GM21717 (cell line): ENCODE measurements at regions not wholly inside any gene's neighbourhood (a gene's known extent, or its start where the extent isn't known, plus 50 kb on each side); places are given as distances from the start of the nearest gene placed in this dataset.
"Not testable (repeated sequence)": the region's sequence is repeated elsewhere in the genome, so short reads cannot be mapped to it uniquely, and the experiment has no call there.

Source experiments
- ATAC-seq: cut with Tn5 transposase; IDR thresholded peaks from one replicate; pipeline ENCODE4 v1.9.1; 2021; ENCODE audit warnings: mild to moderate bottlenecking, moderate library complexity; ENCODE audit not compliant: unreplicated experiment

DNA sequence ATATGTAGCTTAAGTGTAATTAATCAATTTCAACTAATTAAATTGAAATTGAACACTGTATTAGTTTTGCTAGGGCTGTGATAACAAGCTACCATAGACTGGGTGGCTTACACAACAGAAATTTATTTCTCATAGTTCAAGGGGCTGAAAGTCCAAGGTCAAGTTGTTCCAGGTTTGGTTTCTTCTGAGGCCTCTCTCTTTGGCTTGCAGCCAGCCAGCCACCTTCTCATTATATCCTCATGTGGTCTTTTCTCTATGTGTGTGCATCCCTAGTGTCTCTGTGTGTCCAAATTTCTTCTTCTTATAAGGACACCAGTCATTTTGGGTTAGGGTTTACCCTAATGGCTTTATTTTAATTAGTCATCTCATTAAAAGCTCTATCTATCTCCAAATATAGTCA is 611.7 kb downstream of the UTRN start:
- ATAC-seq, result no peak

DNA sequence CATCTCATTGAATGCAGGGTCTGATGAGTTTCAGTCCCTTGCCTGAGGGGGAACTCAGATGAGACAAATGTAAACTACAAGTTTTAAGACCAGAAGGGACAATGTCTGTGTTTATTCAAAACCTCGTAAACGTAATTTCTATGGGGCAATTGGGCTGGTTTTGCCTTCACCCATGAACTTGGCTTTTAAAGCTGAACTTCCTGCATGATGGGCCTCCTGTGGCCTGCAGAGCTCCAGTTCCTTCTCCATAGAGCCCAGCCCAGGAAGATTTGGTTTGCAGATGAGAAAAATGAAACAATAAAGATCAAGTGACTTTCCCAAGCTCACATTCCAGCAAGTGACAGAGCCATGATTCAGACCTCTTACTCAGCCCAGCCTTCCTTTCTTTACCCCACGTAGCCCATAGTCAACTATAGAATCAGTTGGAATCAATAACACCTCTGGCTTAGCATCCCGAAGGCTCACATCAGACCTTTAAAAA is 612.3 kb downstream of the UTRN start:
- ATAC-seq, result no peak

DNA sequence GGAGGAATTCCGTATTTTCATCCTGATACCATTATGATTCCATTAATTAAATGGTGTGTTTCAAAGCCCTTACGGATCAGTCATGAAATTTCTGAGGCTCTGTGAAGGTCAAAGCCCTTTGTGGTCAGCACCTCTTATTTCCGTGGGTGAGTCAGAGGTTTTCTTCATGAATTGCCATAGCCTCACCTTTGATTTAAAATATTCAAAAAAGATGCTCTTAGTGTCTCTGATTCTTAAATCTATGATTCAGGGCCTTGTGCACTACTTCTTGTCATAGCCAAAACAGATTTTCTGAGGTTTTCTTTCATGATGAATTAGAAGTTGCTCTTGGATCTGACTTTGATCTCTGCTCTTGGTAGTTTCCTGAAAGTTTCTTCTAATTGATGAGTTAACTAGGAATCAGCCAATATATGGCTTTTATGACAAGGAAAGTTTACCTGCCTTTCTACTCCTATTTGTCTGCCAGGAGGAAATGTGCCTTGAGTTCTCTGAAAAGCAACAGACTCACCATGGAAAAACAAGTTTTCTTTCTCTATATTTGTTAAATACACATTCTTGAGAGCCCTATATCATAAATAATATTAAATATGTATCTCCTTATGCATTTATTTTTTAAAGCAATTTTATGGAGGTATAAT is 613.0 kb downstream of the UTRN start:
- no peak for ATAC-seq

DNA sequence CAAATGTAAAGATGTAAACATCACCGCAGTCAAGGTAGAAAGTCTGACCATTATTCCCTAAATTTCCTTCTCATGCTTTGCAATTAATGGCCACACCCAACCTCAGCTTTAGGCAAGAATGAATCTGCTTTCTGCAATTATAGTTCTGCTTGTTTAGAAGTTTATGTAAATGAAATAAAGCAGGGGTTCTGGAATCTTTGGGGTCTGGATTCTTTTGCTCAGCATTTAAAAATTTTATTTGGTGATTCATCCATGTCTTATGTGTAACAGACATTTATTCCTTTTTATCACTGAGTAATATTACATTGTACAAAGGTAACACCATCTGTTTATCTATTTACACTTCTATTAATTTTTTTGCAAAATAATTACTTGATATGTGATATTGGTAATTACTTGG is 613.6 kb downstream of the UTRN start:
- no peak for ATAC-seq

DNA sequence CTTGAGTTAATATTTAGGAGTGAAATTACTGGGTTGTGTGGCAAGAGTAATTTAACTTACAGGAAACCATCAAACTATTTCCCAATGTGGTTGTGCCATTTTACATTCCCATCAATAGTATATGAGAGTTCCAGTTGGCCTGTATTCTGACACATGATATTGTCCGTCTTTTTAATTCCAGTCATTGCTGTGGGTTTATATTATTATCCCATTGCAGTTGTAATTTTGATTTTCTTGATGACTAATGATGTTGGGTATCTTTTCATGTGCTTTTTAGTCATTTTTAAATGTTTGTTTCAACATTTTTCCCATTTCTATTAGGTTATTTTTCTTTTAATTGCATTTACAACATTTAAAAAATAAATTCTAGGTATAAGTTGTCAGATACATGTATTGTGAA is 614.0 kb downstream of the UTRN start:
- ATAC-seq, result no peak

DNA sequence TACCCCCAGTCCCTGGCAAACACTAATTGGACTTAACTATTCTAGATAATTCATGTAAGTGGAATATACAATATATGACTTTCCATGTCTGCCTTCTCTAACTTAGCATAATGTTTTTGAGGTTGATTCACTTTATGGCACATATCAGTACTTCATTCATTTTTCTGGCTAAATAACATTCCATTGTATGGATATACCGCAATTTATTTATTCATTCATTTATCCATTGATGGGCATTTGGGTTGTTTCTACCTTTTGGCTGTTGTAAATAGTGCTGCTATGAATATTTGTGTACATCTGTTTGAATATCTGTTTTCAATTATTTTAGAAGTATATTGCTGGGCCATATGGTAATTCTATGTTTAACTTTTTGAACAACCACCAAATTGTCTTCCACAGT is 616.3 kb downstream of the UTRN start:
- ATAC-seq, result no peak

DNA sequence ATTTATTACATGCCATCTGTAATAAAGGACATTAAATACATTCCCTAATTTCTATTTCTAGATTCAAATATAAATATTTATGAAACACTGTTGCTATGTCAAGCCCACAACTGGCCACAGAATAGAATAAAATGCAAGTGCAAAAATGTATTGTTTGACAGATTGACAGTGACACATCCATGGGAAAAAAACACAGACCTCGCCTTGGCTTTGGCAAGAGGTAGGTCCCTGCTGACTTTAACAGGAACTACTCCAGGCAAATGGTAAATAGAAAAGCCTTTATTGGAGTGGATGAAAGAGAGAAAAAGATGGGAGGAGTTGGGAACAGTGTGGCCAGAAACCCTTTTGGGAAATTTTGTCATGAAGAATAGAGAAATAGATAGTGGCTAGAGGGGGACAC is 622.9 kb downstream of the UTRN start:
- no peak for ATAC-seq

DNA sequence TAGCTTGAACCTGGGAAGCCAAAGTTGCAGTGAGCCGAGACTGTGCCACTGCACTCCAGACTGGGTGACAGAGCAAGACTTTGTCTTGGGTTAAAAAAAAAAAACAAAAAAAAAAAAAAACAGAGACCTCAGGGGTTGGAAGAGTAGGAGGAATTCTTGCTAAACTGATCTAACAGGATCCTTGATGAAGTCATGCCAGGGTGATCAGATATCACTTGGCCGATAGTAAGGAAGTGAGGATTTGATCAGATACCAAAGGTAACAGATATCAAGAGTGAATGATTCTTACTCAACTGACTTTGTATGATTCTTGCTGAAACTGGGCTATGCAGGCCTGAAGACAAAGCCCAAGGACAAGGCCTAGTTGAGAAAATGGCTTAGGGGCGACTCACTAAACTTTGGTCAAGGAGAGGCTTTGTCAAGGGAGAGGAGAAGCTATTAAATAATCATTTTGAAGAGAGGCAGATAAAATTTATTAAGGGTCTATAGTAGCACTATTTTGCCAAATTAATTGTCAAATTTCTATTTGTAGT is 624.7 kb downstream of the UTRN start:
- no peak for ATAC-seq

DNA sequence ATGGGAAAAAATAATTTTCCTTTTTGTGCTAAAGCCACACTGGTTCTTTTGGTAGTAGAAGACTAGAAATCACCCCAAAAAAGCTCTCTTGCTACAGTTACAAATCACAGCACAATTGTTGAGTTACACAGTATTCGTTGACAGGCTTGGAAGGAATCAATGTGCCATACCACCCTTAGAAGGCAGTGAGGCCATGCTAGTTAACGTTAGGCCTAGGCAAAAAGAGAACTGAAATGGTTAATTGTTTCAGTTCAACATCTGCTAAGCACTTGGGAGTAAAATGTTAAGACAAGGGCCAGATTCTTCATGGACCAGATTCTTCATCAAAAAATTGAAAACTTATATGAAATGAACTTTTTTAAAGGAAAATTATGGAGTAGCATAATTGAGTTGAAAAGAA is 626.2 kb downstream of the UTRN start:
- no peak for ATAC-seq

DNA sequence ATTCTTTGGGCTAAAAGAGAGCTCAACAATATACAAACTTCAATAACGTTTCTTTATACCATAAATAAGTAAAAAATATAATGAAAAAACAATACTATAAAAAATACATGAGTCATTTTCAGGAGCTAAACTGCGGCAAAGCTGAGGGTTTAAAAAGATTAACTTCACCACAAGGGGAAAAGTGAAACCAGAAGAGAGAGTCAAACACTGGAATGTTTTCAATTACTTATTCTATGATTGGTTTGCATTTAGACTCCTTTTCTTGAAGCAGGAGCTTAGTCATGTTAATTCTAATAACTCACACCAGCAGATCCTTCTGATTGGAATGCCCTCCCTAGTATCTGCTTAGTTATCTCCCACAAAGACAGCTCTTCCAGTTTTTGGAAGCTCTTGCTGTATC is 627.3 kb downstream of the UTRN start:
- ATAC-seq, result no peak

DNA sequence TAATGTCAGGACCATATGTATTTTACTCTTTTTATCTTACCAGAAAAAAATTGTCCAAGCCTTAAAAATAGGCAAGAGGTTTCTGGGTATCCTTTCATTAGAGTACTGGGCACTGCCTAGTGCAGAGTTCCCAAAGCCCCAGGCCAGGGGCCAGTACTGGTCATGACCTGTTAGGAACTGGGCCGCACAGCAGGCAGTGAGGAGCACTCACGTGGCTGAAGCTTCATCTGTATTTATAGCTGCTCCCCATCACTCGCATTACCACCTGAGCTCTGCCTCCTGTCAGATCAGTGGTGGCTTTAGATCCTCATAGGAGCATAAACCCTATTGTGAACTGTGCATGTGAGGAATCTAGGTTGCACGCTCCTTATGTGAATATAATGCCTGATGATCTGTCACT is 632.9 kb downstream of the UTRN start:
- no peak for ATAC-seq

DNA sequence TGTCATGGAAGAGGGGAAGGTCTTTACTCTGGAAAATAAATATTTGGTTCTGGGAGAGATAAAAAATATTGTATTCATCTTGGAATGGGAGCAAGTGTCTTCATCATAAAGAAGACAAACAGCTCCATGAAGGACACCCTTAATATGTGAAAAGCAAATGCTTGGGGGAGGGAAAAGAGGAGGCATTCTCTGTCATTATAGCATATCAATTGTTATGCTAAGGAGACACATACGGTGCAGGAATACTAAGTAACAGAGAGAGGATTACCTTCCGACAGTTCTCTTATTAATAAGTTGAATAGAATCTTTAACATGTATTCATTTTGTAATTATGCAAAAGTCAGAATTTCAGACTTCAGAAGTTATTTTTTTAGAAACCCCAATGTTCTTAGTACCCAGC is 634.4 kb downstream of the UTRN start:
- ATAC-seq, result no peak

DNA sequence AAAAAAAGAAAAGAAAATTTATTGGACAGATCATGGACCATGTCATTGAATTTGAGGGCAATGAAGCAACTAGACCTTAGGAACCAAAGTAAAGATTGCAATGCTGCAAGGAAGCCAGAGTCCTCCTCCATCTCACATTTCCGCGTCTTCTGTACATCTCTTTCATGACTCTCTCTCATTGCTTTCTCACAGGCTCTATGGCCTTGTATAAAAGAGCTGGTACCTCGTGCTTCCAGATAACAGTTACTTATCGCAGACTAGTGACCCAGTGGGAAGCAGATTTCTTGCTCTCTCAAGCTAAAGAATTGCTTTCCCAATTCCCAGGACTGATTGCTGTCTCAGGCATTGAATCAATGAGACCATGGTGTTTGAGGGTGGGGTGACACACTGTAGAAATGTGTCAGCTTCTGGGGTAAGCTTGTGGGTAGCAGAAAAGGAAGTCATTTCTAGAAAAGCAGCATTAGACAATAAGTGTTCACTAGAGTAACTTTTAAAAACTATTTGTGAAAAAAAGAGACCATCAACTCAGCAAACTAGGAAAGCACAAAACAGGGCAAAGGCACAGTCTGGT is 635.3 kb downstream of the UTRN start:
- ATAC-seq, result no peak

DNA sequence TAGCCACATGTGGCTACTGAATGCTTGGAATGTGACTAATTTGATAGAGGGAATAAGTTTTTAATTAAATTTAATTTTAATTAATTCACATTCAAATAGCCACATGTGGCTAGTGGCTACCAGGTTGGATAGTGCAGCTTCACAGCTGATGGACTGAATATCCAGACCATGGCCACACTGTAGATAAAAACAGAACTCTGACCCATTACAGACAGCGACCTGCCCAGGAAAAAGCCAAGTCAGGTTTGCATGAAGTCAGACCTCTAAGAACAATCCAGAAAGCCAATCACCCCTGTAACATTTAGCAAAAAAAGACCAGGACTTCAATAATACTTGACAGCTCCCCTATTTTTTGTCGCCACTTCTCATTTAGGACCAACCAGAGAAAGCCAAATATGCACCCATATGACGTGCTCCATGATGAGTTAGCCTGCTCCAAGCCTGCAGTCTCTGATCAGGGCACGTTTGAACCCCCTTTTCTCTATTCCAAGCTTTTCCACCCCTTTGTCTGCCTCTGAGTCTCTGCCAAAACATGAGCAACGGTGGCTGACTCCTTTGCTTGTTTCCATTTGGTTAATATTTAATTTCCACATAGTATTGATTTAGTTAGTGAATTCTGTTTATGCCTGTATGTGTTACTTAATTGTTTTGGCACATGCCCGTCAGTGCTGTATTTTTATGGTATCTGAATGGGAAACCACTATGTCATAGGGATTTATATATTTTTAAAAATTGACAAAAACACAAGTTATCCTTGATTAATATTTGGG is 636.3 kb downstream of the UTRN start:
- no peak for ATAC-seq

DNA sequence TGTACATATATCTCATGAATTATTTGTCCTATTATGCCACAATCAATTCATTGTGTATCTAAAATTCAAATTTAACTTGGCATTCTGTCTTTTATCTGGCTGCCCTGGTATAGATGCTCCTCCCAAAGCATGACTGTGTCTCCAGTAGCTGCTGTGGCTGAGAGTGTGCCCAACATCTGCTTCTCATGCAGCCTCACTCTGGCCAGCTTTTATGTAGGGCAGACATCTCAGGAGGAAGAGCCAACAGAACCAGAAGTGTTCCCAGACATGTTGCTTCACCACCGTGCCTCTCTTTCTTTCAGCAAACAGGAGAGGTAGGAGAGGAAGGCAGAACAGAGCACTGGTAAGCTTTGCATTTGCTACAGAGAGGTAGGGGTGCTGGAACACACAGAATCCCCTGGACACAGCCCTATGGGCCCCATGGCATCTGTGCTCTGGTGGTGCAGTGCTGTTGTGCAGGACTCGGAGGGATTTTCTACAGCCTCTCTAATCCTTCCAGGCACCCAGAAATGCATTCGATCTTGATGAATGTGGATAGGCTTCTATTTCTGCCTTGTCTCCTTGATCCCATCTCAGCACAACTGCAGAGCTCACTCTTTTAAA is 637.1 kb downstream of the UTRN start:
- no peak for ATAC-seq

DNA sequence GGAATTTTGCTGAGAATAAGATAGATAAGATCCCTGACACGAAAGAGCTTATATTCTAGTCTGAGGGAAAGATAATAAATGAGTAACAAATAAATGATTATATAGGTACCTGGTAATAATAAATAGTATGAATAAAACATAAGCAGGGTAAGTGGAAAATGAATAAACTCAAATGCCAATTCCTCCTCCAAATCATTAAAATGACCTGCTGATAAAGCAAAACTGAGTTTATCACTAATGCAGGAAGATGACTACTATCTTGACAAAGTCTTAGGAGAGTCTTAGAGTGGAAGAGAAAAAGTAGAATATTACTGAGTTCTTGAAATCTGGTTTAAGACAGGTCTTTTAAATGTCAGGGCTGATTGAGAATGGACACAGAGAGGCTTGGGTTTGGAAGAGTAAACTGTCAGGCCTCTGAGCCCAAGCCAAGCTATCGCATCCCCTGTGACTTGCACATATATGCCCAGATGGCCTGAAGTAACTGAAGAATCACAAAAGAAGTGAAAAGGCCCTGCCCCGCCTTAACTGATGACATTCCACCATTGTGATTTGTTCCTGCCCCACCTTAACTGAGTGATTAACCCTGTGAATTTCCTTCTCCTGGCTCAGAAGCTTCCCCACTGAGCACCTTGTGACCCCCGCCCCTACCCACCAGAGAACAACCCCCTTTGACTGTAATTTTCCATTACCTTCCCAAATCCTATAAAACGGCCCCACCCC is 637.8 kb downstream of the UTRN start:
- not testable (repeated sequence) for ATAC-seq

DNA sequence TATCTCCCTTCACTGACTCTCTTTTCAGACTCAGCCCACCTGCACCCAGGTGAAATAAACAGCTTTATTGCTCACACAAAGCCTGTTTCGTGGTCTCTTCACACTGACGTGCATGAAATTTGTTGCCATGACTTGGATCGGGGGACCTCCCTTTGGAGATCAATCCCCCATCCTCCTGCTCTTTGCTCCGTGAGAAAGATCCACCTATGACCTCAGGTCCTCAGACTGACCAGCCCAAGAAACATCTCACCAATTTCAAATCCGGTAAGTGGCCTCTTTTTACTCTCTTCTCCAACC is 638.3 kb downstream of the UTRN start:
- ATAC-seq, result not testable (repeated sequence)

DNA sequence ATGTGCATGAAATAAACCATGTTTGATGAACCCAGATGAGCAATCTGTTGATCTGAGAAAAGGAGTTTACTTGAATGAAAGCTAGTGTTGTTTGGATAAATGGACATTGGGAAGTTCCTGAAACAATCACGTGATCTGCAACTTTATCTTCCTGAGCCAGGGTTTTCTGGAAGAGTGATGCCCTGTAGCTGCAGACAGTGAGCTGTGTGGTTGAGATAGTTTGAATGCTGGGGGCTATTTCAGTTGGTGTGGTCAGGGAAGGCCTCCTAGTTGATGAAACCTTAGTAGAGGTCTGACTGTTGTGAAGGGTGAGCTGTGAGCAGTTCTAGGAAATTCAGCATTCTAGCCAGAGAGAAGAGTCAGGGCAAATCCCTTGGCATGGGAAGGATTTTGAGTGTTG is 643.7 kb downstream of the UTRN start:
- no peak for ATAC-seq

DNA sequence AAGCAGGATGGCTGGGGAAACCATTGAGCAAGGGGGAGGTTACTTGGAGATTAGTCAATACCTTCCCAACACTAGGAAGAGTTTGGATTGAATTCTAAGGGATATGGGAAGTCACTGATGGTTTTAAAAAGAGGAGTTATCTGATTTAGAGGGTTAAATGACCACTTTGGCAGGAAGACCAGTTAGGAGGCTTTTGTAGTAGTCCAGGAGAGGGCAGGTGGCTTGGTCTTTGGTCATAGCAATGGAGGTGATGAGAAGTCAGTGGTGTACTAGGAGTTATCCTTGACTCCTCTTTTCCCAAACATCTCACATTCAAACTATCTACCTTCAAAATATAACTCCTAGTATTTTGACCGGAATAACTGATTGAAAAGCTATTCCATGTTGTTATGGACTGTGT is 644.1 kb downstream of the UTRN start:
- ATAC-seq, result no peak

DNA sequence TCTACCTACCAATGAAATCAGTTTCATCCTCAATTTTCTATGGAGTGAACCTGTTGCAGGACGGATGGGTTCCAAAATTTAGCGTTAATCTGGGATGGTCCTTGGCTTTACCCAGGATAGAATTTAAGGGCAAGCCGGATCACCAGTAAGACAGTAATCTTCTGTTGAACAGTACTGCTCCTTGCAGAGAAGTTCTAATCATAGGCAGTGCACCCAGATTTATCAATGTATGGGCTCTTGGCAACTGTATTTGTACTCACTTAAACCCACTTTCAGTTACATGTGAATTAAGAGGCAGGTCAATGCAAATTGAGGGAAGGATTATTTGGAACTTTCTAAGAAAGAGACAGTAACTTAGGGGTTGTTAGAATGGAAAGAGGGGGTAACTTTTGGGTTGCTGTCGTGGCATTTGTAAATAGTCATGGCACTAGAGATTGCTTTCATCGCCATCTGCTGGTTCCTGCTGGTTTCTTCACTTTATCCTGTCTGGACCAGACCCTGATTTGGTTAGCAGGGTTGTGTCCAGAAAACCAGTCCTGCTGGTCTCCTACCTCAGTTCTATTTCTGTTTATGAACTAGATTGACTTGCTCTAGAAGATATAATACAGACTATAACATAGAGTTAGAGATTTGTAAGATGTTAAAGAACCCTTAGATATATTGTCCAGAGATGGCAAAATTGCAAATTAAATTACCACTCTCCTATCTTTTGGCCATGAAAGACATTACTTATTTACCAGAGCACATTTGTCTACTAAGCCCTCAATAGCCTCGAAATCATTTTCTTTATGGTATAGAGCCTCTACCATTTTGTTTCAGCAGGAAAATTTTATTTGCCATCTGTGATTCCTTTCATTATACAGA is 646.3 kb downstream of the UTRN start:
- no peak for ATAC-seq
